ENCODE measurements at regions not wholly inside any gene's neighbourhood (a gene's known extent, or its start where the extent isn't known, plus 50 kb on each side); places are given as distances from the start of the nearest gene placed in this dataset.

GRCh38 chr6:28775052-28775376, 148.8 kb downstream of the TRIM27 start:
- H4K91ac ChIP-seq (ENCODE audit: low read depth, low read length, poor library complexity), result no peak overlapping the region
- H3K4me3 ChIP-seq (ENCODE audit: low read length in 2 of 2), result no peak overlapping the region
- no peak overlapping the region for H2AFZ ChIP-seq (ENCODE audit: low read length)
- no peak overlapping the region for H3K14ac ChIP-seq (ENCODE audit: low read length)
- no peak overlapping the region for H3K4ac ChIP-seq (ENCODE audit: low read length)
- peaks cover 48 to 98% (median 96%) of the 10 kb centered on the region in 3 experiments for H3K27me3 ChIP-seq (ENCODE audit: control insufficient read depth in 3 of 3, insufficient read depth in 3 of 3, low read depth in 1 of 3, low read length in 3 of 3)
- no peak overlapping the region for H2BK5ac ChIP-seq (ENCODE audit: low read length)
- H3K9me3 ChIP-seq (replicated peaks in 1 of 2; ENCODE audit: control insufficient read depth in 2 of 2, insufficient read depth in 1 of 2, low read depth in 1 of 2, low read length in 2 of 2), result peaks cover 3 to 16% of the 10 kb centered on the region in 2 donors
- H2BK120ac ChIP-seq (ENCODE audit: low read depth, low read length), result no peak overlapping the region
- no peaks in the 10 kb centered on the region for H3K36me3 ChIP-seq (replicated peaks in 1 of 2; ENCODE audit: control insufficient read depth in 2 of 2, insufficient read depth in 2 of 2, low read length in 2 of 2)
- peaks cover 0 to 2% of the 10 kb centered on the region in 2 donors for H3K4me1 ChIP-seq (ENCODE audit: control insufficient read depth in 2 of 2, insufficient read depth in 1 of 2, low read depth in 1 of 2, low read length in 2 of 2)
- H3K4me2 ChIP-seq (ENCODE audit: insufficient read depth, low read length, poor library complexity, severe bottlenecking), result no peak overlapping the region
- no peak overlapping the region for H2BK12ac ChIP-seq (ENCODE audit: low read length)
- H3K23ac ChIP-seq (ENCODE audit: low read depth, low read length, poor library complexity), result no peak overlapping the region
- no peak overlapping the region for H3K9ac ChIP-seq (ENCODE audit: low read depth, low read length, poor library complexity)
- no CpG with 5 or more reads among the region's 12 CpGs for WGBS, 2 donors (ENCODE audit: extremely low coverage in 2 of 2, insufficient read length in 2 of 2, insufficient replicate concordance in 1 of 2)
- no peak overlapping the region for H2AK5ac ChIP-seq (ENCODE audit: low read depth, low read length)
- no peak overlapping the region for H3K27ac ChIP-seq (replicated peaks; ENCODE audit: low read length)
- no peak for DNase-seq (ENCODE audit: low spot score)
- H3K18ac ChIP-seq (ENCODE audit: low read length), result no peak overlapping the region
- H2BK15ac ChIP-seq (ENCODE audit: low read length), result no peak overlapping the region
- H3K79me1 ChIP-seq (ENCODE audit: low read depth, low read length), result no peaks in the 10 kb centered on the region
- no peak overlapping the region for H4K8ac ChIP-seq (ENCODE audit: low read depth, low read length)

GRCh38 chr6:28775405-28776129, 148.2 kb downstream of the TRIM27 start:
- no peak overlapping the region for H2BK12ac ChIP-seq (ENCODE audit: low read length)
- H3K18ac ChIP-seq (ENCODE audit: low read length), result no peak overlapping the region
- H4K8ac ChIP-seq (ENCODE audit: low read depth, low read length), result no peak overlapping the region
- H3K4me3 ChIP-seq (ENCODE audit: low read length in 2 of 2), result no peak overlapping the region
- no peak overlapping the region for H4K91ac ChIP-seq (ENCODE audit: low read depth, low read length, poor library complexity)
- H2AK5ac ChIP-seq (ENCODE audit: low read depth, low read length), result no peak overlapping the region
- no peak overlapping the region for H2BK5ac ChIP-seq (ENCODE audit: low read length)
- H3K27me3 ChIP-seq (ENCODE audit: control insufficient read depth in 3 of 3, insufficient read depth in 3 of 3, low read depth in 1 of 3, low read length in 3 of 3), result peaks cover 43 to 98% (median 94%) of the 10 kb centered on the region in 3 experiments
- peaks cover 0 to 2% of the 10 kb centered on the region in 2 donors for H3K4me1 ChIP-seq (ENCODE audit: control insufficient read depth in 2 of 2, insufficient read depth in 1 of 2, low read depth in 1 of 2, low read length in 2 of 2)
- no peak overlapping the region for H3K9ac ChIP-seq (ENCODE audit: low read depth, low read length, poor library complexity)
- WGBS, 2 donors (ENCODE audit: extremely low coverage in 2 of 2, insufficient read length in 2 of 2, insufficient replicate concordance in 1 of 2), result no CpG with 5 or more reads among the region's 39 CpGs
- H3K14ac ChIP-seq (ENCODE audit: low read length), result no peak overlapping the region
- H3K79me1 ChIP-seq (ENCODE audit: low read depth, low read length), result no peaks in the 10 kb centered on the region
- DNase-seq (ENCODE audit: low spot score), result no peak
- no peak overlapping the region for H3K4me2 ChIP-seq (ENCODE audit: insufficient read depth, low read length, poor library complexity, severe bottlenecking)
- no peak overlapping the region for H2BK120ac ChIP-seq (ENCODE audit: low read depth, low read length)
- H2BK15ac ChIP-seq (ENCODE audit: low read length), result no peak overlapping the region
- no peaks in the 10 kb centered on the region for H3K36me3 ChIP-seq (replicated peaks in 1 of 2; ENCODE audit: control insufficient read depth in 2 of 2, insufficient read depth in 2 of 2, low read length in 2 of 2)
- no peak overlapping the region for H3K23ac ChIP-seq (ENCODE audit: low read depth, low read length, poor library complexity)
- no peak overlapping the region for H2AFZ ChIP-seq (ENCODE audit: low read length)
- H3K27ac ChIP-seq (replicated peaks; ENCODE audit: low read length), result no peak overlapping the region
- no peak overlapping the region for H3K4ac ChIP-seq (ENCODE audit: low read length)
- peaks cover 3 to 19% of the 10 kb centered on the region in 2 donors for H3K9me3 ChIP-seq (replicated peaks in 1 of 2; ENCODE audit: control insufficient read depth in 2 of 2, insufficient read depth in 1 of 2, low read depth in 1 of 2, low read length in 2 of 2)

GRCh38 chr6:28776269-28777146, 147.3 kb downstream of the TRIM27 start:
- Histone ChIP-seq H2AK5ac (ENCODE audit: low read depth, low read length) (no peak overlapping the region), H2BK15ac (ENCODE audit: low read length) (no peak overlapping the region), H2BK12ac (ENCODE audit: low read length) (no peak overlapping the region), H3K9me3 (replicated peaks in 1 of 2; ENCODE audit: control insufficient read depth in 2 of 2, insufficient read depth in 1 of 2, low read depth in 1 of 2, low read length in 2 of 2) (peaks cover 3 to 20% of the 10 kb centered on the region in 2 donors), H2BK5ac (ENCODE audit: low read length) (no peak overlapping the region), H3K9ac (ENCODE audit: low read depth, low read length, poor library complexity) (no peak overlapping the region), H4K91ac (ENCODE audit: low read depth, low read length, poor library complexity) (no peak overlapping the region), H2BK120ac (ENCODE audit: low read depth, low read length) (no peak overlapping the region), H3K36me3 (replicated peaks in 1 of 2; ENCODE audit: control insufficient read depth in 2 of 2, insufficient read depth in 2 of 2, low read length in 2 of 2) (no peaks in the 10 kb centered on the region), H3K14ac (ENCODE audit: low read length) (no peak overlapping the region), H3K4me3 (ENCODE audit: low read length in 2 of 2) (no peak overlapping the region), H2AFZ (ENCODE audit: low read length) (no peak overlapping the region), H3K27me3 (ENCODE audit: control insufficient read depth in 3 of 3, insufficient read depth in 3 of 3, low read depth in 1 of 3, low read length in 3 of 3) (peaks cover 36 to 98% (median 90%) of the 10 kb centered on the region in 3 experiments), H3K27ac (replicated peaks; ENCODE audit: low read length) (no peak overlapping the region), H4K8ac (ENCODE audit: low read depth, low read length) (no peak overlapping the region), H3K4me1 (ENCODE audit: control insufficient read depth in 2 of 2, insufficient read depth in 1 of 2, low read depth in 1 of 2, low read length in 2 of 2) (peaks cover 0 to 2% of the 10 kb centered on the region in 2 donors), H3K79me1 (ENCODE audit: low read depth, low read length) (no peaks in the 10 kb centered on the region), H3K4me2 (ENCODE audit: insufficient read depth, low read length, poor library complexity, severe bottlenecking) (no peak overlapping the region), H3K4ac (ENCODE audit: low read length) (no peak overlapping the region), H3K23ac (ENCODE audit: low read depth, low read length, poor library complexity) (no peak overlapping the region), H3K18ac (ENCODE audit: low read length) (no peak overlapping the region)
- DNase-seq (ENCODE audit: low spot score), result no peak
- WGBS, 2 donors (ENCODE audit: extremely low coverage in 2 of 2, insufficient read length in 2 of 2, insufficient replicate concordance in 1 of 2), result no CpG with 5 or more reads among the region's 17 CpGs

- no peak overlapping the region for H2BK15ac ChIP-seq (ENCODE audit: low read length)
- no peak overlapping the region for H3K18ac ChIP-seq (ENCODE audit: low read length)
- no peak for DNase-seq (ENCODE audit: low spot score)
- H2BK5ac ChIP-seq (ENCODE audit: low read length), result no peak overlapping the region
- no peaks in the 10 kb centered on the region for H3K79me1 ChIP-seq (ENCODE audit: low read depth, low read length)
- no peak overlapping the region for H2BK120ac ChIP-seq (ENCODE audit: low read depth, low read length)
- no peak overlapping the region for H3K4ac ChIP-seq (ENCODE audit: low read length)
- H2AK5ac ChIP-seq (ENCODE audit: low read depth, low read length), result no peak overlapping the region
- no peak overlapping the region for H3K4me2 ChIP-seq (ENCODE audit: insufficient read depth, low read length, poor library complexity, severe bottlenecking)
- no peak overlapping the region for H3K14ac ChIP-seq (ENCODE audit: low read length)
- peaks cover 31 to 98% (median 90%) of the 10 kb centered on the region in 3 experiments for H3K27me3 ChIP-seq (ENCODE audit: control insufficient read depth in 3 of 3, insufficient read depth in 3 of 3, low read depth in 1 of 3, low read length in 3 of 3)
- no peak overlapping the region for H4K91ac ChIP-seq (ENCODE audit: low read depth, low read length, poor library complexity)
- no peak overlapping the region for H3K23ac ChIP-seq (ENCODE audit: low read depth, low read length, poor library complexity)
- H3K36me3 ChIP-seq (replicated peaks in 1 of 2; ENCODE audit: control insufficient read depth in 2 of 2, insufficient read depth in 2 of 2, low read length in 2 of 2), result no peaks in the 10 kb centered on the region
- H2BK12ac ChIP-seq (ENCODE audit: low read length), result no peak overlapping the region
- WGBS, 2 donors (ENCODE audit: extremely low coverage in 2 of 2, insufficient read length in 2 of 2, insufficient replicate concordance in 1 of 2), result no CpG with 5 or more reads among the region's 4 CpGs
- H3K9me3 ChIP-seq (replicated peaks in 1 of 2; ENCODE audit: control insufficient read depth in 2 of 2, insufficient read depth in 1 of 2, low read depth in 1 of 2, low read length in 2 of 2), result peaks cover 3 to 20% of the 10 kb centered on the region in 2 donors
- no peak overlapping the region for H4K8ac ChIP-seq (ENCODE audit: low read depth, low read length)
- H2AFZ ChIP-seq (ENCODE audit: low read length), result no peak overlapping the region
- H3K9ac ChIP-seq (ENCODE audit: low read depth, low read length, poor library complexity), result no peak overlapping the region
- H3K4me3 ChIP-seq (ENCODE audit: low read length in 2 of 2), result no peak overlapping the region
- no peak overlapping the region for H3K27ac ChIP-seq (replicated peaks; ENCODE audit: low read length)
- H3K4me1 ChIP-seq (ENCODE audit: control insufficient read depth in 2 of 2, insufficient read depth in 1 of 2, low read depth in 1 of 2, low read length in 2 of 2), result peaks cover 0 to 2% of the 10 kb centered on the region in 2 donors
Measured at GRCh38 chr6:28777147-28777461, 146.7 kb downstream of the TRIM27 start.

Data from neuronal stem cell (in vitro differentiated cells).